DMS153 (cell line): ENCODE measurements at regions not wholly inside any gene's neighbourhood (a gene's known extent, or its start where the extent isn't known, plus 50 kb on each side); places are given as distances from the start of the nearest gene placed in this dataset.
A peak's percentile ranks its signal among the peaks of the same experiment; 100 is the strongest.
"Not testable (repeated sequence)": the region's sequence is repeated elsewhere in the genome, so short reads cannot be mapped to it uniquely, and the experiment has no call there.

Source experiments
- DNase-seq: peaks from one replicate; lab custom pipeline; 2025; lab: John Stamatoyannopoulos, UW

- no peak for DNase-seq
Measured at GRCh38 chr2:237196409-237196808, 110.7 kb downstream of the COPS8 start.

DNA sequence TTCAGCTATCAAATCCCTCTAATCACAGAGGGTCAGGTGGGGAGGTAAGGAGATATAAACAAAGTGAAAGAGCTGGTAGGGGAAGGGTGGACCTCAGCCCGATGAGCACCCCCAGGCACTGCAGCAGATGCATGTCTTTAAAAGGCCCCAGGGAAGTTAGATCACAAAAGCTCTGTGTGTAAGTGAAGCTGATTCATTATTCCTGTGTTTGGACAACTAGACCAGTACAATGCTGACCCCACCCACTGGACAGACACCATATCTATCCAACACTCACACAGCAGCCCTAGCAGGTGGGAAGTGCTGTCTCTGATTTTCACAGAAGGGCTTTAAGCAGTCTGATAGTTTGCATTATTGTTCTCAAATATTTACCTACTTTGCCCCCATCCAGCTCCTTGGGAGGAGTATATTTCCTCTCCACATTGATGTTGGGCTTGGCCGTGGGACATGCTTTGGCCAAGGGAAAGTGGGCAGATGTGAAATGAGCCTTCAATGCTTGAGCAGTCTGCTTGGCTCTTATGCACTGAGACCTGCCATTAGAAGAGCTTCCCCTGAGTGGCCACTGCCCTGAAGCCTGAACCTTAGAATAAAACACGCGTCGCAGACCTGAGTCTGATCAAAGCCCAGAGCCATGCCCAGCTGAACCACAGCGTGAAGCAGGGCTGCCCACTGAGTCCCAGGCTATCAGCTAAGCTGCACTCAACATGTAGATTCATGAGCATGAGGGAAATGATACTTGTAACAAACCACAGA lies 111.4 kb downstream of the COPS8 start:
- DNase-seq = peak; percentile 70

DNA sequence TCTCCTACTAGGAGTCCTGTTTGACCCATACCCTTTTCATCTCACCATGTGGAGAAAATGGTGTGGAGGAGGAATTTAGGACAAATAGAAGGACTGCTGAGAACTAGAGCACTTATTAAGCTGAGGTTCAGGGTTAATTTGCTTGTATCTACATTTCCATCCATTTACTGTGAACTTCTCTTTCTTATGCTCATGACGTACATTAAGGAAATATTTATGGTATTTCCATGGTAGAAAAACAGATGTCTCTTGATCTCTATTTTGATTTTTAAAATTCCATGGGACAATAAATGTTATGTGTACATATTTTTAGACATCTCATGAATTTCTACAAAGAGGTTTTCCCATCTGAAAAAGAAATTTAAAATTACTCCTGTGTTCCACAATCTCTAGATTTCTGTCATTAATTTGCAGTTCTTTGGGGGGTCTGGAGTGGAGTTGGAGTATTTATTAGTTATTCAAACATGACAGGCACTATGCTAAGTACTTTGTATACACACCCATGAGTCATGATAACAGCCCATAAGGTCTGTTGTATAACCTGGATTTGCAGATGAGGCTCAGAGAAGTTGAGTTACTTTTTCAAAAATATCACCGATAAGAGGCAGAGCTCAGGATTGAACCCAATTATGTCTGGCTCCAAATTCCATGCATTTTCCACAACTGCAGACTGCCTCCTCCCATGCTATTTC lies 112.6 kb downstream of the COPS8 start:
- DNase-seq = no peak

- no peak for DNase-seq
Measured at GRCh38 chr2:237199082-237199481, 113.4 kb downstream of the COPS8 start.

- DNase-seq = no peak
Measured at GRCh38 chr2:237199577-237199976, 113.9 kb downstream of the COPS8 start.

- DNase-seq = no peak
Measured at GRCh38 chr2:237200462-237200861, 114.8 kb downstream of the COPS8 start.

- DNase-seq = no peak
Measured at GRCh38 chr2:237201461-237202287, 116.0 kb downstream of the COPS8 start.

GRCh38 chr2:237202288-237203030 lies 116.8 kb downstream of the COPS8 start:
- no peak for DNase-seq

DNA sequence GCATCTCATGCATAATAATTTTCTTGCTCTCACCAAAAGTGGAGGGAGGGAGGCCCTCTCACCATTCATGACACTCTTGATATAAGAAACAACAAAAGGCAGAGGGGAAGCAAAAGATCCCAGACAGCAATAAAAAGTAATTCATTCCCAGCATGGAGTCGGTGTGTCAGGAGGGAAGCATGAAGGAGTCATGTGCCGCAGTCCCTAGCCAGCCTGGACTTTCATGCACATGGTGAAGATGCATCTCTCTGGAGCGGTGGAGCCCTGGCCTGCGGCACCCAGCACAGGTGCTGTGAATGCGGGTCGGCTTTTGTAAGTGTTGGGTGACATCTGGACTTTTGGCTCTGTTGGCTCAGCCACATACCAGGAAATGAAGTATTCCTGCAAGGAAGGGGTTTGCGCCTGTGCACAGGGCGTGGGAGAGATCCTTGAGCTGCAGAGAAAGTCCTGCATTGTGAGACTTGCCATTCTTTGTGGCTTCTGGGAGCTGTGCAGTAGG lies 119.4 kb downstream of the COPS8 start:
- DNase-seq = no peak

GRCh38 chr2:237205561-237205971 lies 119.9 kb downstream of the COPS8 start:
- DNase-seq = no peak

DNA sequence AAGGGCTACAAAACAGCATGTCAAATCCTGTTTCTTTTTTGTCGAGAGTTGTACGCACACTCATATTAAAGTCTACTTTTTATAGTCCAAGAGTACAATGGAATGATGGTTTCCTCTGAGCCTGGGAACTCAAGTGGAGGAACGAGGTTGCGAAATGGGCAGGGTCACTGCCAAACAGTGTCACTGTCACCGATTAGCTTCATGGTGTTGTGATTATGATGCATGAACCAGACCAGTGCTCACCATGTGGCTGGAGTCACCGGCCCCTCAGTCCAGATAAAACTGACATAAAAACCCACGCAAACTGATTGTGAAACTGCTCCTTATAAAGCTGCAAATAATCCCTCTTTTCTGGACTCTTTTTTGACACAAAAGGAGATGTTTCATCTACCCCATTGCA lies 122.0 kb downstream of the COPS8 start:
- DNase-seq = no peak

- no peak for DNase-seq
Measured at GRCh38 chr2:237208373-237209260, 122.9 kb downstream of the COPS8 start.

- DNase-seq = no peak
Measured at GRCh38 chr2:237209885-237210284, 124.2 kb downstream of the COPS8 start.

DNA sequence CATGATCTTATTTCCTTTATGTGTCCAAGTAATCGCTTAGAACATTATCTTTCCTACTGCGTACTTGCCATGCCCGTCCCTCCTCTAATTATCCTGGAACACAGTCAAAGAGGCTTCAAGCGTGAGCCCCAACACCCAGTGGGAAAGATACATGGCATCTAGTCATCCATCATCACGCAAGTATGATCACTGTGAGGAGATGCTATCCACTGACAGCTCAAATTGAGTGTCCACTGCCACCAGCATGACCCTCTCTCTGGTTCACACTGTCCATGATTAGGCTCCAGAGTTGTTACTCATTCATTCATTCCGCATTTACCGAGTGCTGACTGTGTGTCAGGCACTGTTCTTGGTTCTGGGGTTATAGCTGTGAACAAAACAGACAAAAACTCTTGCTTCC lies 124.6 kb downstream of the COPS8 start:
- no peak for DNase-seq

- no peak for DNase-seq
Measured at GRCh38 chr2:237210763-237211162, 125.1 kb downstream of the COPS8 start.

GRCh38 chr2:237212356-237213279 lies 126.9 kb downstream of the COPS8 start:
- not testable (repeated sequence) for DNase-seq

GRCh38 chr2:237213315-237214022 lies 127.8 kb downstream of the COPS8 start:
- DNase-seq = no peak

GRCh38 chr2:237214030-237214675 lies 128.5 kb downstream of the COPS8 start:
- DNase-seq = no peak

DNA sequence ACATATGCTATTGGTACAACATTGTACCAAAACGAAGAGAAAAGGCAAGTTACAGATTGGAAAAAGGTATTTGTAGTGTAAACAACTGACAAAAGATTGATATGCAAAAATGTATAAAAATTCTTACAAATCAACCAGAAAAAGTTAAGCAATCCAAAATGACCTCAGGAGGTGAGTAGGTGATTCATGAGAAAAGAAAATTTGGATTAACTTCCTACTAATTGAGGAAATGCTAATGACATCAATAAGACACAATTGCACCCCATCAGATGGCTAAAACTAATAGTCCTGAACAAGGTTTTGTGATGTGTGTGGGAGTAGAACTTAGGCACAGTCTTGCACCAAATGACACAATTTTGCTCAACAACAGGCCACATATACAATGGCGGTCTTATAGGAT lies 129.3 kb downstream of the COPS8 start:
- DNase-seq = no peak
